HK-2 (cell line): ENCODE measurements at regions not wholly inside any gene's neighbourhood (a gene's known extent, or its start where the extent isn't known, plus 50 kb on each side); places are given as distances from the start of the nearest gene placed in this dataset.
"Not testable (repeated sequence)": the region's sequence is repeated elsewhere in the genome, so short reads cannot be mapped to it uniquely, and the experiment has no call there.

Experiments
- DNase-seq: peaks from one replicate; pipeline ENCODE4 v3.0.0-alpha.2; 2018; ENCODE audit not compliant: unreplicated experiment

GRCh38 chr3:81364411-81364810, 397.0 kb downstream of the GBE1 start:
- no peak for DNase-seq

- DNase-seq: no peak
Observed at GRCh38 chr3:81363816-81364215, 397.6 kb downstream of the GBE1 start.

- no peak for DNase-seq
Observed at GRCh38 chr3:81354119-81354518, 407.3 kb downstream of the GBE1 start.

GRCh38 chr3:81352867-81353266, 408.6 kb downstream of the GBE1 start:
- DNase-seq: no peak

- no peak for DNase-seq
Observed at GRCh38 chr3:81349816-81350340, 411.6 kb downstream of the GBE1 start.

- DNase-seq: no peak
Observed at GRCh38 chr3:81339040-81339845, 422.2 kb downstream of the GBE1 start.

- DNase-seq: no peak
Observed at GRCh38 chr3:81336470-81336869, 425.0 kb downstream of the GBE1 start.

- not testable (repeated sequence) for DNase-seq
Observed at GRCh38 chr3:81329835-81330234, 431.6 kb downstream of the GBE1 start.

GRCh38 chr3:81326245-81326644, 435.2 kb downstream of the GBE1 start:
- no peak for DNase-seq

- no peak for DNase-seq
Observed at GRCh38 chr3:81320862-81321261, 440.6 kb downstream of the GBE1 start.

GRCh38 chr3:81315030-81315429, 446.4 kb downstream of the GBE1 start:
- no peak for DNase-seq

- no peak for DNase-seq
Observed at GRCh38 chr3:81311321-81311720, 450.1 kb downstream of the GBE1 start.

GRCh38 chr3:81308306-81308705, 453.1 kb downstream of the GBE1 start:
- no peak for DNase-seq

- DNase-seq: no peak
Observed at GRCh38 chr3:81307221-81307620, 454.2 kb downstream of the GBE1 start.

GRCh38 chr3:81303321-81303720, 458.1 kb downstream of the GBE1 start:
- no peak for DNase-seq

GRCh38 chr3:81302045-81302444, 459.4 kb downstream of the GBE1 start:
- peak; percentile 21 for DNase-seq

- no peak for DNase-seq
Observed at GRCh38 chr3:81301230-81301629, 460.2 kb downstream of the GBE1 start.

- DNase-seq: no peak
Observed at GRCh38 chr3:81300324-81300927, 461.0 kb downstream of the GBE1 start.

- no peak for DNase-seq
Observed at GRCh38 chr3:81299481-81299880, 462.0 kb downstream of the GBE1 start.

- DNase-seq: no peak
Observed at GRCh38 chr3:81295906-81296577, 465.4 kb downstream of the GBE1 start.

- DNase-seq: no peak
Observed at GRCh38 chr3:81293156-81293555, 468.3 kb downstream of the GBE1 start.

GRCh38 chr3:81291586-81291985, 469.9 kb downstream of the GBE1 start:
- no peak for DNase-seq

- no peak for DNase-seq
Observed at GRCh38 chr3:81289676-81290075, 471.8 kb downstream of the GBE1 start.
